AG04450 (cell line): ENCODE measurements at regions not wholly inside any gene's neighbourhood (a gene's known extent, or its start where the extent isn't known, plus 50 kb on each side); places are given as distances from the start of the nearest gene placed in this dataset.

Experiments
- CTCF ChIA-PET: fragments of 300-600, 350-600 bp; formaldehyde crosslinking; extraction: SDS; loops from one replicate; lab custom pipeline; 2022; ENCODE audit warnings: antibody characterized with exemption, inconsistent platforms; lab: Charles Lee
- POLR2A ChIA-PET: fragments of 350-600 bp; formaldehyde crosslinking; extraction: SDS; loops from one replicate; lab custom pipeline; 2021; ENCODE audit warnings: antibody characterized with exemption, inconsistent platforms; lab: Yijun Ruan, JAX
- DNase-seq: peaks from one replicate; pipeline ENCODE4 v3.0.0-alpha.2; 2011; ENCODE audit warnings: low read depth, low spot score
- H3K27ac ChIP-seq: one replicate; pipeline ENCODE4 v1.5.1; 2012; ENCODE audit warnings: low read depth, low read length, control low read depth
- H3K27me3 ChIP-seq: one replicate; pipeline ENCODE4 v1.6.0; 2012; ENCODE audit warnings: low read length; ENCODE audit not compliant: control insufficient read depth, insufficient read depth
- H3K4me3 ChIP-seq: 2 replicates; pipeline ENCODE4 v1.5.1; 2011; ENCODE audit warnings: mild to moderate bottlenecking, low read depth, low read length, control low read depth
- H3K9me3 ChIP-seq: 2 replicates; pipeline ENCODE4 v1.5.1; 2012; ENCODE audit warnings: low read length; ENCODE audit not compliant: control insufficient read depth, insufficient read depth
- CTCF ChIP-seq: IDR thresholded peaks from 2 replicates; pipeline ENCODE4 v1.5.1; 2011; ENCODE audit warnings: low read depth, low read length, control low read depth, inconsistent platforms

GRCh38 chr9:24625097-24625496 is 79.4 kb upstream of the IZUMO3 start:
- CTCF ChIA-PET = no interaction called here
- H3K4me3 ChIP-seq = no peak overlapping the region
- H3K27ac ChIP-seq = no peak overlapping the region
- peaks cover 3% of the 10 kb centered on the region; the same call in 1 of the 2 replicates for H3K9me3 ChIP-seq
- POLR2A ChIA-PET = no interaction called here
- DNase-seq = no peak
- TF ChIP-seq CTCF = no peak
- H3K27me3 ChIP-seq = no peaks in the 10 kb centered on the region

DNA sequence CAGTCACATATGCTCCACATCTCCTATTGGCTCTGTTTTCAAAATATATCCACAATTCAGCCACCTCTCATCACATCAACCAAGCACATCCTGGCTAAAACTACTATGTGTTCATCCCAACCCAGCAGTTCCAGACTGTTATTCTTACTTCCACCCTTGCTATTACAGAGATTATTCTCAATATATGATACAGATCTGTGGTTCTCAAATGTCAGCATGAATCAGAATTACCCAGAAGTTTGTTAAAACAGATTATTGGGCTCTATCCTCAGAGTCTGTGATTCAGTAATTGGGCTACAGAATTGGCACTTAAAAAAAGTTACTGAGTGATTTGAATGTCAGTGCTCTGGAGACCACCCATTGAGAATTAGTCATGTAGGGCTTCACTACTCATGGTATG is 78.8 kb upstream of the IZUMO3 start:
- TF ChIP-seq CTCF = no peak
- ChIA-PET CTCF (no interaction called here), POLR2A (no interaction called here)
- H3K9me3 ChIP-seq = peaks cover 3% of the 10 kb centered on the region; the same call in 1 of the 2 replicates
- no peak overlapping the region for H3K4me3 ChIP-seq
- no peaks in the 10 kb centered on the region for H3K27me3 ChIP-seq
- no peak for DNase-seq
- no peak overlapping the region for H3K27ac ChIP-seq

GRCh38 chr9:24620741-24621140 is 75.0 kb upstream of the IZUMO3 start:
- TF ChIP-seq CTCF = no peak
- Histone ChIP-seq H3K27me3 (no peaks in the 10 kb centered on the region), H3K9me3 (peaks cover 3% of the 10 kb centered on the region; the same call in 1 of the 2 replicates), H3K27ac (no peak overlapping the region), H3K4me3 (no peak overlapping the region)
- CTCF ChIA-PET = no interaction called here
- no peak for DNase-seq
- POLR2A ChIA-PET = no interaction called here

DNA sequence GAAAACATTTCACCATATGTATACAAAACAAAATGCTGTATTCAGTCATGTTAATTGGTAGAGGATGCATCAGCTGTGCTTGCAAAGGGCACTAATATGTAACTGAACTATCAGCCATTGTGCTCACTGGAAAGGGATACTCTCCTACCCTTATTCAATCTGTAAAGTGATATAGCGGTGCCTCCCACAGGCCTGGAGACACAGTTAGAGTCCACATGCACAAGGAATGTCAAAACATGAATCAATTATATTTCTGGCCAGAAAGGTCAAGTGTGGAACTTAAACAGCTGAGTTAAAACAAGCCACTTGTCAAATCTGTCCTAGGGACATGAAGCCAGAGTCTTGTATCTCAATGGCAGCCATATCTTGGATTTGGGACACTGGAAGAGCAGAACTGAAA is 71.2 kb upstream of the IZUMO3 start:
- no peak for TF ChIP-seq CTCF
- no peak for DNase-seq
- Histone ChIP-seq H3K9me3 (peaks cover 3% of the 10 kb centered on the region; the same call in 1 of the 2 replicates), H3K4me3 (no peak overlapping the region), H3K27ac (no peak overlapping the region), H3K27me3 (no peaks in the 10 kb centered on the region)
- CTCF ChIA-PET = no interaction called here
- POLR2A ChIA-PET = no interaction called here

GRCh38 chr9:24614070-24614469 is 68.4 kb upstream of the IZUMO3 start:
- TF ChIP-seq CTCF = no peak
- Histone ChIP-seq H3K4me3 (no peak overlapping the region), H3K27me3 (no peaks in the 10 kb centered on the region), H3K27ac (no peak overlapping the region), H3K9me3 (peaks cover 1% of the 10 kb centered on the region; the same call in 1 of the 2 replicates)
- ChIA-PET CTCF (no interaction called here), POLR2A (no interaction called here)
- no peak for DNase-seq
